Limb (tissue), 2 donors: ENCODE measurements at regions not wholly inside any gene's neighbourhood (a gene's known extent, or its start where the extent isn't known, plus 50 kb on each side); places are given as distances from the start of the nearest gene placed in this dataset.

Experiments
- DNase-seq, 2 donors: peaks; one replicate each; pipeline ENCODE4 v3.0.0-alpha.2; 2016; ENCODE audit errors: extremely low spot score in 2 of 2

- DNase-seq: no peak
Measured at GRCh38 chr12:115760231-115760630, 517.3 kb downstream of the MED13L start.

- no peak for DNase-seq
Measured at GRCh38 chr12:115758877-115759620, 518.4 kb downstream of the MED13L start.

- no peak for DNase-seq
Measured at GRCh38 chr12:115758183-115758582, 519.3 kb downstream of the MED13L start.

- no peak for DNase-seq
Measured at GRCh38 chr12:115756804-115757203, 520.7 kb downstream of the MED13L start.

GRCh38 chr12:115756271-115756670, 521.2 kb downstream of the MED13L start:
- DNase-seq: no peak

- no peak for DNase-seq
Measured at GRCh38 chr12:115755725-115756085, 521.8 kb downstream of the MED13L start.

GRCh38 chr12:115755061-115755724, 522.3 kb downstream of the MED13L start:
- no peak for DNase-seq

GRCh38 chr12:115752913-115753726, 524.4 kb downstream of the MED13L start:
- peak; percentile 50 to 78 for DNase-seq

GRCh38 chr12:115752156-115752555, 525.3 kb downstream of the MED13L start:
- no peak for DNase-seq

GRCh38 chr12:115750340-115750739, 527.2 kb downstream of the MED13L start:
- DNase-seq: no peak

- DNase-seq: peak in 1 of 2 donors; percentile 43
Measured at GRCh38 chr12:115749071-115749841, 528.2 kb downstream of the MED13L start.

- no peak for DNase-seq
Measured at GRCh38 chr12:115740586-115741155, 536.8 kb downstream of the MED13L start.

GRCh38 chr12:115737895-115738294, 539.6 kb downstream of the MED13L start:
- no peak for DNase-seq

- DNase-seq: no peak
Measured at GRCh38 chr12:115736360-115736759, 541.1 kb downstream of the MED13L start.

- DNase-seq: no peak
Measured at GRCh38 chr12:115730975-115731541, 546.4 kb downstream of the MED13L start.

GRCh38 chr12:115726691-115727090, 550.8 kb downstream of the MED13L start:
- DNase-seq: no peak

- DNase-seq: no peak
Measured at GRCh38 chr12:115722181-115722580, 555.3 kb downstream of the MED13L start.

- DNase-seq: no peak
Measured at GRCh38 chr12:115716551-115716950, 560.9 kb downstream of the MED13L start.

GRCh38 chr12:115712676-115713075, 564.8 kb downstream of the MED13L start:
- no peak for DNase-seq

GRCh38 chr12:115710104-115710564, 567.4 kb downstream of the MED13L start:
- peak in 1 of 2 donors; percentile 47 for DNase-seq
